NB4 (cell line): ENCODE measurements at regions not wholly inside any gene's neighbourhood (a gene's known extent, or its start where the extent isn't known, plus 50 kb on each side); places are given as distances from the start of the nearest gene placed in this dataset.

Experiments used
- DNase-seq: peaks from one replicate; pipeline ENCODE4 v3.0.0; 2010; ENCODE audit warnings: low read depth
- H3K4me3 ChIP-seq: one replicate; pipeline ENCODE4 v1.5.1; 2011; ENCODE audit warnings: mild to moderate bottlenecking, low read depth, low read length, moderate library complexity
- CTCF ChIP-seq: IDR thresholded peaks from one replicate; pipeline ENCODE4 v1.5.1; 2012; ENCODE audit warnings: low read depth, low read length
- MYC ChIP-seq: IDR thresholded peaks from 2 replicates; pipeline ENCODE4 v1.6.1; 2011; ENCODE audit warnings: low read depth, low read length
- POLR2A ChIP-seq: IDR thresholded peaks from 2 replicates; pipeline ENCODE4 v1.6.1; 2011; ENCODE audit warnings: mild to moderate bottlenecking; ENCODE audit not compliant: insufficient read length; ENCODE audit errors: extremely low read depth
- TF ChIP-seq, protein P1 (sequence below): IDR thresholded peaks from 2 replicates; pipeline ENCODE4 v1.6.1; 2011; ENCODE audit warnings: low read depth, low read length

DNA sequence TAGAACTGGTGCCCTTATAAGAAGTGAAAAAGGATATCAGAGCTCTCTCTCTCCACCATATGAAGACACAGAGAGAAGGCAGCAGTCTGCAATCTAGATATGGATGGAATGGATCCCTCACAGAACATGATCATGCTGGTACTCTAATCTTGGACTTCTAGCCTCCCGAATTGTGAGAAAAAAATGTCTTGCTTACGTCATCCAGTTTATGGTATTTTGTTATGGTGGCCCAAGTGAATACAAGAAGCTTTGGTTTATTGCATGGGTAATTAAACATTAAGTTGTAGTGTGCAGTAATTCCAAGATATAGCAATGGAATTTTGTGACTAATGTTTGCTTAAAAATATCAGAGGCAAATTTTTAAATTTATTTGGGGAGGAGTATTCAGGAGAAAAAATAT is 1667.4 kb upstream of the SLC39A10 start:
- no peak overlapping the region for H3K4me3 ChIP-seq
- TF ChIP-seq CTCF (no peak), POLR2A (no peak), MYC (no peak)
- TF ChIP-seq, protein P1, sequence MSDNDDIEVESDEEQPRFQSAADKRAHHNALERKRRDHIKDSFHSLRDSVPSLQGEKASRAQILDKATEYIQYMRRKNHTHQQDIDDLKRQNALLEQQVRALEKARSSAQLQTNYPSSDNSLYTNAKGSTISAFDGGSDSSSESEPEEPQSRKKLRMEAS, result no peak
- DNase-seq, result no peak

DNA sequence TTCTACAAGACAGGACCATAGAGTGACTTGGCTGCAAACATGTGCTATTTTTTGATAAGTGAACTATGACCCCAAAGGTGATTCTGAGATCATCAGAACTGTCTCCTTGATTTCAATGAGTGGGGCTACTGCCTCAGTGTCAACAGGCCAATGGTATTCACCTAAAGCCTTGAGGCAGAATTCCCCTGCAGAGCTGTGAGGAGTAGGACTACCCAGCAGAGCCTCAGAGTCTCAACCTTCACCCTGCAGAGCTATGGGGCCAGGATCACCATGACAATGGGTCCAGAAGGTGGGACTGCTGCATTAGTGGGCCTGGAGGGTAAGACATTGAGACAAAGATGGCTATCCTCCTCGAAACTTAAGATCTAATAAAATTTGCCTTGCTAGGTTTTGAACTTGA is 1668.2 kb upstream of the SLC39A10 start:
- TF ChIP-seq POLR2A, result no peak
- no peak for TF ChIP-seq CTCF
- TF ChIP-seq, protein P1, result no peak
- no peak for TF ChIP-seq MYC
- no peak overlapping the region for H3K4me3 ChIP-seq
- no peak for DNase-seq

- TF ChIP-seq MYC, result no peak
- TF ChIP-seq CTCF, result no peak
- TF ChIP-seq, protein P1, result no peak
- no peak for TF ChIP-seq POLR2A
- DNase-seq, result no peak
- H3K4me3 ChIP-seq, result no peak overlapping the region
These were observed 1671.8 kb upstream of the SLC39A10 start for GRCh38 chr2:193985272-193985671.

DNA sequence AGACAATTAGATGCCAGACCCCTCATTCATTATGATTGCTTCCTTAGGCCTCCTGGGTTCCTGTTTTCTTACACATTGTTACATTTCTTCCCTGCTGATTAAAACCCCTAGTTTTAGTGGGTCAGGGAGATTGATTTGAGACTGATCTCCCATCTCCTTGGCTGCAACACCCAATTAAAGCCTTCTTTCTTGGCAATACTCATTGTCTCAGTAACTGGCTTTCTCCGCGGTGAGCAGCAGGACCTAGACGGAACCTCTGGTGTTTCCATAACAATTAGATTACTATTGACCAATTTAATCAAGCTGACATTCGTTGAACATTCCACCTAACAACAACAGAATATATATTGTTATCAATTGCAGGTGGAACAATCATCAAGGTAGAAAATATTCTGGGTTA is 1676.4 kb upstream of the SLC39A10 start:
- H3K4me3 ChIP-seq, result no peak overlapping the region
- TF ChIP-seq CTCF, result no peak
- no peak for TF ChIP-seq MYC
- TF ChIP-seq POLR2A, result no peak
- TF ChIP-seq, protein P1, result no peak
- DNase-seq, result no peak

- no peak overlapping the region for H3K4me3 ChIP-seq
- no peak for TF ChIP-seq POLR2A
- TF ChIP-seq, protein P1, result no peak
- TF ChIP-seq CTCF, result no peak
- no peak for TF ChIP-seq MYC
- no peak for DNase-seq
These were observed 1683.2 kb upstream of the SLC39A10 start for GRCh38 chr2:193973781-193974180.

DNA sequence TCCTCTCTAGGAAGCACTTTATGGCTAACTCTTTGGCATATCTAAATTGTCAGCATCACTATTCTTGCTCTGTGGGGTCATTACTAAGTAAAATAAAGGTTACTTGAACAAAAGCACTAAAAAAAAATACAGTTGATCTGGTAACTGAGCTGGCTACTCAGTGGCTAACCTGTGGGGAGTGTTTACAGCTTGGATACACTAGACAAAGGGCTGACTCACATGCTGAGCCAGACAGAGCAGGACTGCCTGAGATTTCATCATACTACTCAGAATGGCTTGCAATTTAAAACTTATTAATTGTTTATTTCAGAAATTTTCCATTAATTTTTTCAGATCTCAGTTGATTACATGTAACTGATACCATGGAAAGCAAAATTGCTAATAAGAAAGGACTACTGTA is 1690.4 kb upstream of the SLC39A10 start:
- no peak for TF ChIP-seq MYC
- no peak for TF ChIP-seq POLR2A
- TF ChIP-seq CTCF, result no peak
- TF ChIP-seq, protein P1, result no peak
- no peak for DNase-seq
- no peak overlapping the region for H3K4me3 ChIP-seq
